GM21825 (cell line): ENCODE measurements at regions not wholly inside any gene's neighbourhood (a gene's known extent, or its start where the extent isn't known, plus 50 kb on each side); places are given as distances from the start of the nearest gene placed in this dataset.
"Not testable (repeated sequence)": the region's sequence is repeated elsewhere in the genome, so short reads cannot be mapped to it uniquely, and the experiment has no call there.

Experiments
- ATAC-seq: cut with Tn5 transposase; IDR thresholded peaks from one replicate; pipeline ENCODE4 v1.9.1; 2021; ENCODE audit warnings: mild to moderate bottlenecking, moderate library complexity; ENCODE audit not compliant: unreplicated experiment

GRCh38 chr3:99586701-99587100 lies 51.7 kb upstream of the COL8A1 start:
- no peak for ATAC-seq

- no peak for ATAC-seq
Measured at GRCh38 chr3:99579965-99580364, 58.4 kb upstream of the COL8A1 start.

- no peak for ATAC-seq
Measured at GRCh38 chr3:99579246-99579645, 59.1 kb upstream of the COL8A1 start.

- no peak for ATAC-seq
Measured at GRCh38 chr3:99578339-99578970, 59.9 kb upstream of the COL8A1 start.

- no peak for ATAC-seq
Measured at GRCh38 chr3:99576904-99577559, 61.4 kb upstream of the COL8A1 start.

- no peak for ATAC-seq
Measured at GRCh38 chr3:99575683-99576082, 62.7 kb upstream of the COL8A1 start.

- no peak for ATAC-seq
Measured at GRCh38 chr3:99570061-99570460, 68.3 kb upstream of the COL8A1 start.

GRCh38 chr3:99568663-99569335 lies 69.6 kb upstream of the COL8A1 start:
- no peak for ATAC-seq

- ATAC-seq, result no peak
Measured at GRCh38 chr3:99565331-99565730, 73.1 kb upstream of the COL8A1 start.

- no peak for ATAC-seq
Measured at GRCh38 chr3:99562990-99563607, 75.3 kb upstream of the COL8A1 start.

- ATAC-seq, result no peak
Measured at GRCh38 chr3:99562138-99562537, 76.3 kb upstream of the COL8A1 start.

- no peak for ATAC-seq
Measured at GRCh38 chr3:99561056-99561455, 77.3 kb upstream of the COL8A1 start.

GRCh38 chr3:99559196-99559595 lies 79.2 kb upstream of the COL8A1 start:
- no peak for ATAC-seq

- not testable (repeated sequence) for ATAC-seq
Measured at GRCh38 chr3:99555885-99556284, 82.5 kb upstream of the COL8A1 start.

- no peak for ATAC-seq
Measured at GRCh38 chr3:99551520-99551919, 86.9 kb upstream of the COL8A1 start.

GRCh38 chr3:99549957-99550603 lies 88.3 kb upstream of the COL8A1 start:
- ATAC-seq, result no peak

GRCh38 chr3:99549220-99549619 lies 89.2 kb upstream of the COL8A1 start:
- ATAC-seq, result no peak

GRCh38 chr3:99548674-99549073 lies 89.7 kb upstream of the COL8A1 start:
- ATAC-seq, result no peak

- no peak for ATAC-seq
Measured at GRCh38 chr3:99545941-99546580, 92.3 kb upstream of the COL8A1 start.

GRCh38 chr3:99544786-99545281 lies 93.6 kb upstream of the COL8A1 start:
- ATAC-seq, result no peak

GRCh38 chr3:99543796-99544195 lies 94.6 kb upstream of the COL8A1 start:
- ATAC-seq, result no peak
